GM12874 (cell line): ENCODE measurements at regions not wholly inside any gene's neighbourhood (a gene's known extent, or its start where the extent isn't known, plus 50 kb on each side); places are given as distances from the start of the nearest gene placed in this dataset.

ENCODE experiments used
- CTCF ChIP-seq: IDR thresholded peaks from 2 replicates; pipeline ENCODE4 v1.5.1; 2011; ENCODE audit warnings: low read depth, mild to moderate bottlenecking, control low read depth, low read length, moderate library complexity; ENCODE audit not compliant: insufficient read depth

GRCh38 chr9:117465706-117466105 lies 50.8 kb upstream of the ASTN2 start:
- no peak for TF ChIP-seq CTCF

- no peak for TF ChIP-seq CTCF
Measured at GRCh38 chr9:117464941-117465616, 50.2 kb upstream of the ASTN2 start.
